ENCODE measurements at regions not wholly inside any gene's neighbourhood (a gene's known extent, or its start where the extent isn't known, plus 50 kb on each side); places are given as distances from the start of the nearest gene placed in this dataset.

- TF ChIP-seq, protein P1, sequence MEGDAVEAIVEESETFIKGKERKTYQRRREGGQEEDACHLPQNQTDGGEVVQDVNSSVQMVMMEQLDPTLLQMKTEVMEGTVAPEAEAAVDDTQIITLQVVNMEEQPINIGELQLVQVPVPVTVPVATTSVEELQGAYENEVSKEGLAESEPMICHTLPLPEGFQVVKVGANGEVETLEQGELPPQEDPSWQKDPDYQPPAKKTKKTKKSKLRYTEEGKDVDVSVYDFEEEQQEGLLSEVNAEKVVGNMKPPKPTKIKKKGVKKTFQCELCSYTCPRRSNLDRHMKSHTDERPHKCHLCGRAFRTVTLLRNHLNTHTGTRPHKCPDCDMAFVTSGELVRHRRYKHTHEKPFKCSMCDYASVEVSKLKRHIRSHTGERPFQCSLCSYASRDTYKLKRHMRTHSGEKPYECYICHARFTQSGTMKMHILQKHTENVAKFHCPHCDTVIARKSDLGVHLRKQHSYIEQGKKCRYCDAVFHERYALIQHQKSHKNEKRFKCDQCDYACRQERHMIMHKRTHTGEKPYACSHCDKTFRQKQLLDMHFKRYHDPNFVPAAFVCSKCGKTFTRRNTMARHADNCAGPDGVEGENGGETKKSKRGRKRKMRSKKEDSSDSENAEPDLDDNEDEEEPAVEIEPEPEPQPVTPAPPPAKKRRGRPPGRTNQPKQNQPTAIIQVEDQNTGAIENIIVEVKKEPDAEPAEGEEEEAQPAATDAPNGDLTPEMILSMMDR (IDR thresholded peaks at IDR 0.05) = no peak
- no peak for TF ChIP-seq POLR2AphosphoS5 (IDR thresholded peaks at IDR 0.05)
- TF ChIP-seq POLR2A (IDR thresholded peaks at IDR 0.05) = no peak
Observed at GRCh38 chr12:130014485-130014807, 110.6 kb upstream of the TMEM132D start.

All from stomach (tissue), 4 donors.